GM12891 (cell line): ENCODE measurements at regions not wholly inside any gene's neighbourhood (a gene's known extent, or its start where the extent isn't known, plus 50 kb on each side); places are given as distances from the start of the nearest gene placed in this dataset.

Source experiments
- POLR2AphosphoS5 ChIP-seq: IDR thresholded peaks from 2 replicates; pipeline ENCODE4 v1.6.1; 2011; ENCODE audit warnings: low read depth, low read length, control low read depth
- TAF1 ChIP-seq: IDR thresholded peaks from 2 replicates; pipeline ENCODE4 v1.6.1; 2011; ENCODE audit warnings: low read depth, low read length, control low read depth

DNA sequence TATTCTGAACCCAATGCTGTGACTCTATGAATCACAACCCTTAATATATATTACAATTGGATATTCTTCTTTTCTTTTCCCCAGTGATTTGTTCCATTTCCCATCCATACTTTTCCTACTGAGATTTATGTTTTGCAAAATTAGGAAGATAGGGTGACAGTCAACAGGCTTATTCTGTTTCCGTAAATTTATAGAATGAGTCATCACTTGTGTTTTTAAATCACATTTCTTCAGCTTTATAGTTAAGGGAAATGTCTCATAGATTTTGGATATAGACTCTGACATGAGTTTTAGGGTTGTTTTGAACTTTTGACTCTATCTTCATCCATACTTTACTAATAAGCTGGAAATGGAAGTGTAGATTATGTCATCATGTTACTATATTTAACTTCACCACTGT lies 661.6 kb upstream of the FBXO33 start:
- no peak for TF ChIP-seq TAF1
- no peak for TF ChIP-seq POLR2AphosphoS5
